H1 (cell line): ENCODE measurements at regions not wholly inside any gene's neighbourhood (a gene's known extent, or its start where the extent isn't known, plus 50 kb on each side); places are given as distances from the start of the nearest gene placed in this dataset.

Experiments
- CTCF ChIA-PET: fragments of 300-600 bp; sonication (Branson Sonifier 250); formaldehyde crosslinking; loops from one replicate; lab custom pipeline; 2021; ENCODE audit not compliant: partially characterized antibody; lab: Charles Lee
- POLR2A ChIA-PET: fragments of 300-600 bp; sonication (Branson Sonifier 250); formaldehyde crosslinking; loops from one replicate; lab custom pipeline; 2021; ENCODE audit warnings: inconsistent platforms; ENCODE audit not compliant: partially characterized antibody; lab: Charles Lee
- DNase-seq, 2 experiments: peaks; one replicate each; pipeline versions ENCODE4 v3.0.0 to v3.0.0-alpha.2; 2010 to 2022; ENCODE audit warnings: low spot score in 2 of 2, low read depth in 1 of 2, mixed read lengths in 1 of 2
- FAIRE-seq: peaks from 2 replicates; lab custom pipeline; 2011; peaks lifted over from hg19 to GRCh38; lab: Jason Lieb, UNC
- H2AFZ ChIP-seq: 2 replicates; pipeline ENCODE4 v1.8.1; 2012; ENCODE audit warnings: low read length, inconsistent platforms
- H2AK5ac ChIP-seq: 2 replicates; pipeline ENCODE4 v1.6.1; 2013; ENCODE audit warnings: low read depth, low read length
- H2BK120ac ChIP-seq: replicated peaks from 2 replicates; pipeline ENCODE3; 2013; ENCODE audit warnings: low read depth, low read length, inconsistent platforms
- H2BK12ac ChIP-seq: 2 replicates; pipeline ENCODE4 v1.6.1; 2013; ENCODE audit warnings: low read depth, low read length
- H2BK15ac ChIP-seq: 2 replicates; pipeline ENCODE4 v1.6.1; 2013; ENCODE audit warnings: low read length
- H2BK20ac ChIP-seq: 2 replicates; pipeline ENCODE4 v1.6.1; 2013; ENCODE audit warnings: low read length
- H2BK5ac ChIP-seq: 2 replicates; pipeline ENCODE4 v1.6.1; 2013; ENCODE audit warnings: low read depth, low read length
- H3K14ac ChIP-seq: 2 replicates; pipeline ENCODE4 v1.6.1; 2013; ENCODE audit warnings: inconsistent platforms; ENCODE audit not compliant: insufficient read length
- H3K18ac ChIP-seq: 2 replicates; pipeline ENCODE4 v1.6.1; 2013; ENCODE audit warnings: low read length; ENCODE audit errors: extremely low read depth
- H3K23ac ChIP-seq: 2 replicates; pipeline ENCODE4 v1.6.1; 2013; ENCODE audit warnings: inconsistent platforms; ENCODE audit not compliant: insufficient read length
- H3K23me2 ChIP-seq: 2 replicates; pipeline ENCODE4 v1.6.1; 2013; ENCODE audit warnings: low read depth, low read length
- H3K27ac ChIP-seq: 2 replicates; pipeline ENCODE4 v1.6.1; 2011; ENCODE audit warnings: low read depth, low read length, inconsistent platforms
- H3K27me3 ChIP-seq, 4 experiments: replicated peaks in 1 of 4; 1 replicate in 1 of 4; 2 replicates in 3 of 4; pipeline versions ENCODE4 v1.6.1 to v1.8.1; 2011 to 2013; ENCODE audit warnings: low read length in 3 of 4, mild to moderate bottlenecking in 3 of 4, inconsistent platforms in 2 of 4, mixed read lengths in 2 of 4, moderate library complexity in 1 of 4; ENCODE audit not compliant: control insufficient read depth in 3 of 4, insufficient read depth in 3 of 4; ENCODE audit errors: extremely low read depth in 1 of 4
- H3K36me3 ChIP-seq, 4 experiments: 2 replicates each; pipeline versions ENCODE4 v1.6.1 to v1.8.1; 2011 to 2013; ENCODE audit warnings: mild to moderate bottlenecking in 4 of 4, low read length in 3 of 4, moderate library complexity in 2 of 4, control low read depth in 1 of 4, inconsistent platforms in 1 of 4; ENCODE audit not compliant: insufficient read depth in 4 of 4, control insufficient read depth in 2 of 4
- H3K4ac ChIP-seq: replicated peaks from 2 replicates; pipeline ENCODE3; 2013; ENCODE audit warnings: low read length, low read depth, mixed read lengths, inconsistent platforms; ENCODE audit not compliant: insufficient read length
- H3K4me1 ChIP-seq, 4 experiments: replicated peaks in 1 of 4; 1 replicate in 1 of 4; 2 replicates in 3 of 4; pipeline versions ENCODE4 v1.6.1 to v1.8.1; 2011 to 2013; ENCODE audit warnings: low read length in 3 of 4, inconsistent platforms in 2 of 4, mixed read lengths in 1 of 4; ENCODE audit not compliant: insufficient read depth in 4 of 4, control insufficient read depth in 3 of 4
- H3K4me2 ChIP-seq, 2 experiments: 2 replicates each; pipeline versions ENCODE4 v1.6.1 to v1.8.1; 2011 to 2013; ENCODE audit warnings: low read depth in 2 of 2, low read length in 2 of 2, control low read depth in 1 of 2, inconsistent platforms in 1 of 2, mild to moderate bottlenecking in 1 of 2; ENCODE audit not compliant: insufficient read depth in 1 of 2
- H3K4me3 ChIP-seq, 4 experiments: fragments of 200-600, 300-600 bp in 1 of 4; sonication (generic), shearing (Covaris generic), sonication (Bioruptor Twin) in 1 of 4; 2 replicates each; pipeline versions ENCODE4 v1.5.1 to v1.8.1; 2011 to 2016; ENCODE audit warnings: low read length in 4 of 4, low read depth in 3 of 4, control low read depth in 2 of 4, inconsistent platforms in 2 of 4, mild to moderate bottlenecking in 2 of 4, mixed read lengths in 1 of 4, moderate library complexity in 1 of 4; ENCODE audit not compliant: insufficient read depth in 2 of 4; ENCODE audit errors: extremely low read depth in 1 of 4
- H3K56ac ChIP-seq: replicated peaks from 2 replicates; pipeline ENCODE3; 2013; ENCODE audit warnings: low read depth, mild to moderate bottlenecking, mixed read lengths, low read length, inconsistent platforms; ENCODE audit not compliant: insufficient read length
- H3K79me1 ChIP-seq: 2 replicates; pipeline ENCODE4 v1.6.1; 2013; ENCODE audit warnings: low read depth, low read length, control low read depth
- H3K79me2 ChIP-seq, 2 experiments: 2 replicates each; pipeline versions ENCODE4 v1.6.1 to v1.8.1; 2012 to 2013; ENCODE audit warnings: low read length in 2 of 2, mild to moderate bottlenecking in 2 of 2, inconsistent platforms in 1 of 2; ENCODE audit not compliant: insufficient read depth in 2 of 2, control insufficient read depth in 1 of 2
- H3K9ac ChIP-seq, 4 experiments: replicated peaks in 1 of 4; 1 replicate in 1 of 4; 2 replicates in 3 of 4; pipeline versions ENCODE4 v1.6.1 to v1.8.1; 2011 to 2013; ENCODE audit warnings: low read depth in 3 of 4, low read length in 3 of 4, control low read depth in 2 of 4, mild to moderate bottlenecking in 2 of 4, moderate library complexity in 2 of 4, inconsistent platforms in 1 of 4; ENCODE audit errors: extremely low read depth in 1 of 4
- H3K9me3 ChIP-seq, 2 experiments: 2 replicates each; pipeline versions ENCODE4 v1.6.1 to v1.8.1; 2012 to 2013; ENCODE audit warnings: mild to moderate bottlenecking in 2 of 2, moderate library complexity in 2 of 2, control low read depth in 1 of 2, inconsistent platforms in 1 of 2, low read depth in 1 of 2, low read length in 1 of 2, mixed read lengths in 1 of 2; ENCODE audit not compliant: insufficient read depth in 2 of 2
- H4K20me1 ChIP-seq, 2 experiments: replicated peaks in 1 of 2; 2 replicates each; pipeline versions ENCODE3 to v1.8.1; 2011 to 2013; ENCODE audit warnings: inconsistent platforms in 2 of 2, low read length in 2 of 2, mild to moderate bottlenecking in 1 of 2; ENCODE audit not compliant: insufficient read depth in 2 of 2, control insufficient read depth in 1 of 2
- H4K5ac ChIP-seq: 2 replicates; pipeline ENCODE4 v1.6.1; 2013; ENCODE audit warnings: low read length, low read depth, mixed read lengths, inconsistent platforms; ENCODE audit not compliant: insufficient read length
- H4K8ac ChIP-seq: 2 replicates; pipeline ENCODE4 v1.8.0; 2013; ENCODE audit warnings: mild to moderate bottlenecking, moderate library complexity, low read length, inconsistent platforms; ENCODE audit not compliant: insufficient read depth; ENCODE audit errors: extremely low read depth
- H4K91ac ChIP-seq: replicated peaks from 2 replicates; pipeline ENCODE3; 2013; ENCODE audit warnings: low read length, mixed read lengths, inconsistent platforms; ENCODE audit not compliant: insufficient read length
- CBX8 ChIP-seq: fragments of 300-800, 300-1000 bp; sonication (generic); IDR thresholded peaks from 2 replicates; pipeline ENCODE4 v1.7.1; 2016; ENCODE audit warnings: low read depth, low read length, borderline replicate concordance
- CREB1 ChIP-seq: IDR thresholded peaks from 2 replicates; pipeline ENCODE4 v1.6.1; 2012; ENCODE audit warnings: inconsistent platforms
- JUN ChIP-seq: IDR thresholded peaks from 2 replicates; pipeline ENCODE4 v1.6.1; 2011; ENCODE audit warnings: low read depth, mild to moderate bottlenecking, improper control_type of control experiment, low read length
- POLR2AphosphoS5 ChIP-seq: IDR thresholded peaks from 2 replicates; pipeline ENCODE4 v1.6.1; 2011; ENCODE audit warnings: low read depth, low read length
- SIN3A ChIP-seq, 2 experiments: IDR thresholded peaks in 1 of 2; conservative IDR thresholded peaks in 1 of 2; 2 replicates each; pipeline ENCODE4 v1.6.1; 2011 to 2012; ENCODE audit warnings: low read length in 2 of 2, improper control_type of control experiment in 1 of 2, low read depth in 1 of 2, mild to moderate bottlenecking in 1 of 2
- WGBS, 2 experiments: shearing (Covaris generic) in 1 of 2; methylation state at CpG; one replicate each; pipeline versions ENCODE4 v1.1.6 to v1.1.7; 2013 to 2015; ENCODE audit warnings: low lambda C conversion rate in 2 of 2, mixed read lengths in 2 of 2, inconsistent platforms in 1 of 2, low coverage in 1 of 2, missing lambda C conversion rate in 1 of 2; ENCODE audit not compliant: insufficient replicate concordance in 2 of 2, insufficient coverage in 1 of 2, insufficient read length in 1 of 2; ENCODE audit errors: extremely low coverage in 1 of 2, missing lambda C conversion rate in 1 of 2; 5-methylcytosine and 5-hydroxymethylcytosine counted together

- DNase-seq, result no peak
- Histone ChIP-seq H3K18ac (no peak overlapping the region), H3K56ac (no peak overlapping the region), H3K23me2 (no peaks in the 10 kb centered on the region), H3K79me2 (no peaks in the 10 kb centered on the region), H4K91ac (no peak overlapping the region), H2AFZ (no peak overlapping the region), H3K4me3 (no peak overlapping the region), H3K14ac (no peak overlapping the region), H3K23ac (no peak overlapping the region), H3K36me3 (no peaks in the 10 kb centered on the region), H3K9ac (no peak overlapping the region), H4K20me1 (no peaks in the 10 kb centered on the region), H2BK15ac (no peak overlapping the region), H2BK20ac (no peak overlapping the region), H3K9me3 (no peaks in the 10 kb centered on the region), H3K27me3 (no peaks in the 10 kb centered on the region; a peak in 1 of 7 replicates), H4K8ac (no peak overlapping the region), H2BK120ac (no peak overlapping the region), H4K5ac (no peak overlapping the region), H3K4ac (no peak overlapping the region), H3K4me2 (no peak overlapping the region), H2AK5ac (no peak overlapping the region), H3K27ac (no peak overlapping the region), H2BK5ac (no peak overlapping the region), H2BK12ac (no peak overlapping the region), H3K4me1 (no peaks in the 10 kb centered on the region), H3K79me1 (no peaks in the 10 kb centered on the region)
- POLR2A ChIA-PET, result no interaction called here
- FAIRE-seq, result no peak
- CTCF ChIA-PET, result interaction anchor here (0.7 kb wide), 1 partner anchor 51 kb away, joined by 4 read pairs; no protein-coding TSS in a partner anchor
- TF ChIP-seq CREB1, result no peak
- no peak for TF ChIP-seq JUN
- TF ChIP-seq SIN3A (conservative IDR thresholded peaks at IDR 0.05 in 1 of 2, IDR thresholded peaks at IDR 0.05 in 1 of 2; ENCODE audit: low read depth in 1 of 2, low read length in 2 of 2), result no peak
- TF ChIP-seq POLR2AphosphoS5, result no peak
- TF ChIP-seq CBX8, result no peak
- 68% methylated on average over 2 of the region's 2 CpGs; no CpG with 5 or more reads in 1 of the 2 experiments for WGBS, 2 experiments
Observed at GRCh38 chr7:23887660-23888059, 177.6 kb downstream of the STK31 start.
